Coronary artery (tissue), 2 donors: ENCODE measurements at regions not wholly inside any gene's neighbourhood (a gene's known extent, or its start where the extent isn't known, plus 50 kb on each side); places are given as distances from the start of the nearest gene placed in this dataset.

ENCODE experiments used
- DNase-seq: peaks from one replicate; pipeline ENCODE4 v3.0.0-alpha.2; 2017; ENCODE audit warnings: low spot score
- H3K27ac ChIP-seq, 2 donors: fragments of 200-600 bp; sonication (generic); one replicate each; pipeline ENCODE4 v1.5.1; 2016 to 2019
- H3K4me3 ChIP-seq: fragments of 200-600 bp; sonication (generic); 2 replicates; pipeline ENCODE4 v1.5.1; 2016; ENCODE audit warnings: mild to moderate bottlenecking, moderate library complexity
- TF ChIP-seq, protein P1 (sequence below): fragments of 200-600 bp; sonication (generic); IDR thresholded peaks from one replicate; pipeline ENCODE4 v1.5.1; 2019; ENCODE audit warnings: antibody characterized with exemption

DNA sequence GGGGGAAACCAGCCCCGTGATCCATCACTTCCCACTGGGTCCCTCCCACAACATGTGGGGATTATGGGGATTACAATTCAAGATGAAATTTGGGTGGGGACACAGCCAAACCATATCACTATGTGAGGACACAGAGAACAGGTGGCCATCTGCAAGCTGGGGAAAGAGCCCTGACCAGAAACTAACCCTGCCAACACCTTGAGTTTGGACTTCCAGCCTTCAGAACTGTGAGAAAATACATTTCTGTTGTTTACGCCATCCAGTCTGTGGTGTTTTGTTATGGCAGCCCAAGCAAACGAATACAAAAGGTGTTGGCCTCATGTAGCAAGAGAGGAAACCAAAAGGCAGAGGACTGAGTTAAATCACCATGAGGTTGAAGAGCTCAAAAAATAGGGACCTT is 169.9 kb upstream of the TENM3 start:
- no peak overlapping the region for H3K4me3 ChIP-seq
- TF ChIP-seq, protein P1, sequence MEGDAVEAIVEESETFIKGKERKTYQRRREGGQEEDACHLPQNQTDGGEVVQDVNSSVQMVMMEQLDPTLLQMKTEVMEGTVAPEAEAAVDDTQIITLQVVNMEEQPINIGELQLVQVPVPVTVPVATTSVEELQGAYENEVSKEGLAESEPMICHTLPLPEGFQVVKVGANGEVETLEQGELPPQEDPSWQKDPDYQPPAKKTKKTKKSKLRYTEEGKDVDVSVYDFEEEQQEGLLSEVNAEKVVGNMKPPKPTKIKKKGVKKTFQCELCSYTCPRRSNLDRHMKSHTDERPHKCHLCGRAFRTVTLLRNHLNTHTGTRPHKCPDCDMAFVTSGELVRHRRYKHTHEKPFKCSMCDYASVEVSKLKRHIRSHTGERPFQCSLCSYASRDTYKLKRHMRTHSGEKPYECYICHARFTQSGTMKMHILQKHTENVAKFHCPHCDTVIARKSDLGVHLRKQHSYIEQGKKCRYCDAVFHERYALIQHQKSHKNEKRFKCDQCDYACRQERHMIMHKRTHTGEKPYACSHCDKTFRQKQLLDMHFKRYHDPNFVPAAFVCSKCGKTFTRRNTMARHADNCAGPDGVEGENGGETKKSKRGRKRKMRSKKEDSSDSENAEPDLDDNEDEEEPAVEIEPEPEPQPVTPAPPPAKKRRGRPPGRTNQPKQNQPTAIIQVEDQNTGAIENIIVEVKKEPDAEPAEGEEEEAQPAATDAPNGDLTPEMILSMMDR = no peak
- DNase-seq = no peak

DNA sequence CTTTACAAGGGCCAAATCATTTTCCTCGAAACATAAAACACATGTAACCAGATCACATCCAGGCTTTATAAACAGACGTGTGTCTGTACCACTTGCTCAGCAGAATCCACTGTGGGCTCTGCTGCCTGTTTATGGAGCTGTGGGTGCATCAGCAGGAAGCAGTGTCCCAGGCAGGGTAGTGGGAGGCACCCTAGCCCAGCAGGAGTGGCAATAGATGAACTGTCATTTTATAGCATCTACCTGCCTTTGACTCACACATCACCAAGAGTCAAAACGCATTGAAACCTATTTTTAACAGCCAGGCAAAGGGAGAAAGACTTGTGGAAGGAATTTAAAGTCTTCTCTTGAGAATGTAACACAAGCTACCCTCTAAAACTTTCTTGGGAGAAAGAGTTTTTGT is 169.1 kb upstream of the TENM3 start:
- Histone ChIP-seq H3K27ac (no peak overlapping the region), H3K4me3 (no peak overlapping the region)
- DNase-seq = no peak
- TF ChIP-seq, protein P1 = no peak

More for the DNA sequence above, 169.9 kb upstream of the TENM3 start:
- H3K27ac ChIP-seq = no peak overlapping the region

DNA sequence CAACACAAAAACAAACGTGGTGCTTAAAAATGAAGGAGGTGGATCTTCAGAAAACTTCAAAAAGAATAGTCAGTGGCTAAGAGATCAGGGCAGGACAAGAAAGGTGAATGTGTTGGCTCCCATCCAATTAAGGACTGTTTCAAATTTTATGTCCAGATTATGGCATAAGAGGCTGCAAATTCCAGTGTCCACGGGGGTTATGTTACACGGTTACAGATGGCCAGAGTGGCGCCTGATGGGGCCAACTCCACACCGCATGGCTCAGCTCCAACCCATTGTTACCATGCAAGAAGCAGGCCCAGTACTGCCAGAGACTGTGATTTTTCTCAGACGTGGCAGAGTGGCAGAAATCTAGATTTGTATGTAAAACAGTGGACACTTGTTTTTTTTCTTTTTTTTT is 168.4 kb upstream of the TENM3 start:
- TF ChIP-seq, protein P1 = no peak
- no peak overlapping the region for H3K4me3 ChIP-seq
- no peak for DNase-seq
- H3K27ac ChIP-seq = no peak overlapping the region

DNA sequence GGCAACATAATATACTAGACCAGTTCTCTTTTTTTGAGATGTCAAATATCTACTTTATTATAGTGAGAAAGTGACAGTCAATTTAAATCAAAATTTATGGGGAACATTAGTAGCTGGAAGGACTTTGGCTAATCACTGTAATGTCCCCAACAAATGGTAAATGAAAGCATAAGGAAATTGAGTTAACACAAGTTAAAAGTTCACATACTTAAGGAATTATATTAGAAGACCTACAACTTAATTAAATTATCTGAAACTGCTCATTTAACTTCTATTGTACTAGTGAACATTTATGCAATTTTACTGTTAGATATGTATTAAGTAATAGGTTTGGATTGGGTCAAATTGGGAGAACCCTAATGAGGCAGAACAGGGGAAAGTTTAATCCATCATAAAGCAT is 160.3 kb upstream of the TENM3 start:
- TF ChIP-seq, protein P1 = no peak
- Histone ChIP-seq H3K4me3 (no peak overlapping the region), H3K27ac (no peak overlapping the region)
- DNase-seq = no peak

DNA sequence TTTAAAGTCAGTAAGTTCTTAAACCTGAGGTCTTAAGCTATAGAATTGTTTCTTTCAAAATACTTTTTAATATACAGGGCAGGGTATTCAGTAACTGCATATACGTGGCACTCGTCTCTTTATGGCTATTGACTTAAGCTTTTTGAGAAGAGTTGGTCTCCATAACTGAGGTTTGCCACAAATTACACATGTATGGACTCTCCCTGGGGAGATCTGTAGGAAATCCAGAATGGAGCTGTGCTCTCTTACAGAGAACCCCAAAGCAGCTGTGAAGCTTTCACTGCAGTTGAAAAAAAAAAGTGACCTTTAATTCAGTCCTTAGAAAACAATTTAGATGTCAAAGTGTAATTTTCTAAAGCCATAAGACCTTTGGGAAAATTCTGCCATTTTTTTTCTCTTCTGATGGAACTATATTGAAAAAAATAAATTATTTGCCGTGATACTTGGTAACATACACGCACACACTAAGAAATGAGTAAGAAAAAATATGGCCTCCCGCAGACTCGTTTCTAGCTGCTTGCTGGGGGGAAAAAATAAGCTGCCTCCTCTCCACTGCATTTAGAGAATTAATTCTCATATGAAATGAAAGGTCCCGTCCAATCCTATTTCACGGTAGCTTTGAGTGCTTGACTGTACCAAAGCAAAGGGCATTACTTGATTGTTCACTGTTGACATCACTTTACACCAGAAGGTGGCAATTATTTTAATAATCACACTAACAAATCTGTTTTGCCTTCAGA is 159.4 kb upstream of the TENM3 start:
- Histone ChIP-seq H3K27ac (no peak overlapping the region), H3K4me3 (no peak overlapping the region)
- TF ChIP-seq, protein P1 = no peak
- DNase-seq = no peak

DNA sequence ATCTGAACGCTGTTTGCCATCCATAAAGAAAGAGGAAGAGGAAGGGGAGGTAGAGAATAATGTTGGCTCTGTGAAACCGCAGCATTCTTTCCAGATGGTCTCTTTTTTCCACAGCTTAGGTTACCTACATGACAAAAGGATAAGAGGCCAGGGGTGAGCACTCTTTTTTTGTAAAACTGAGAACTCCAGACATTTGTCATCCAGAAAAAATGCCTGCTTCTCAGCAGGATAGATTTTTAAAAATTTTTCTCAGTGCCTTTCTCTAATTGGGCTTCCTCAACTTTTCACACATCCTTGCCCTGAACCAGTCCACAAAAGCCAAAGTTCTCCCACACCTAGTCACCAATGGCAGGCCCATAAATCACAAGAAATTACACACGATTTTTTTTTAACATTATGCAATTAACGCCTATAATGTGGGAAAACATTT is 158.1 kb upstream of the TENM3 start:
- TF ChIP-seq, protein P1 = no peak
- H3K27ac ChIP-seq = no peak overlapping the region
- DNase-seq = no peak
- no peak overlapping the region for H3K4me3 ChIP-seq

DNA sequence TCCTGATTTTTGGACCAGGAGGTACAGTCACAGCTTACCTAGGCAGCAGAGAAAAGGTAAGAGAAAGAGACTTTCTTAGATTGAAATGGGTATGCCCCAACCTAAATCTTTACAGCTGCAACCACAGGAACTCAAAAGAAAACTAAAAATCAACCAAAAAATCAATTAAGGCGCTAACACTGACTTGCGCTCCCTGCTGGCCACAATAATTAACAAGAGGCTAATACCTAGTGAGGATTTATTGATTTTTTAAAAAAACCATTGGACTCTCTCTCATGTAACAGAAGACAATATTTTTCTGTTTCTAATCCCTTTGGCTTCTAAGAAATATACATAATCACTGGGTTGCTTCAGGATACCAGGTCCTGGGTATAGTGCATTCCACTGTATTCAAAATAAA is 153.9 kb upstream of the TENM3 start:
- DNase-seq = no peak
- Histone ChIP-seq H3K4me3 (no peak overlapping the region), H3K27ac (no peak overlapping the region)
- TF ChIP-seq, protein P1 = no peak
